Endometrial microvascular endothelial cells (primary cell): ENCODE measurements at regions not wholly inside any gene's neighbourhood (a gene's known extent, or its start where the extent isn't known, plus 50 kb on each side); places are given as distances from the start of the nearest gene placed in this dataset.

Source experiments
- in situ Hi-C: cut with HindIII; loops from 2 replicates; pipeline ENCODE4 v1.10.0; 2017; ENCODE audit warnings: low sequenced_read_pairs, low pct_unique_long_range_greater_than_20kb; ENCODE audit errors: inconsistent ontology term

DNA sequence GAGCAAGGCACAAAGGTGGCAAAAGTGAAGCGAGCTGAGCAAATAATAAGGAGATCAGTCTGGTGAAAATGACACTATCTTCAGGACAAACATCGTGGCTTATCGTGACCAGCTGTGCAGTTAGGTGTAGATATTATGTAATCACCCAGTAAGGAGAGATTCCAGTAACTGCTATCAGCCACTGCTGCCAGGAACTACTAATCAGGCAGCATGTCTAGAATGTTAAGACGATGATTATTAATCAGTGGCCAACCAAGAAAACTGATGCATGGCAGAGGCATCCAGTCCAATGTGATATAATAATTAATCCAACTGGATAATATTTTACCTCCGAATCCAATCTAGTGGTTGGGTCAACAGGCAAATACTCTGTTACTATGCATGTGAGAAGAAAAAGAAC, 252.7 kb upstream of the ZPLD1 start:
- in situ Hi-C loops, result loop anchor here (25.0 kb wide), 1 partner anchor 370 kb away; no protein-coding TSS in a partner anchor

DNA sequence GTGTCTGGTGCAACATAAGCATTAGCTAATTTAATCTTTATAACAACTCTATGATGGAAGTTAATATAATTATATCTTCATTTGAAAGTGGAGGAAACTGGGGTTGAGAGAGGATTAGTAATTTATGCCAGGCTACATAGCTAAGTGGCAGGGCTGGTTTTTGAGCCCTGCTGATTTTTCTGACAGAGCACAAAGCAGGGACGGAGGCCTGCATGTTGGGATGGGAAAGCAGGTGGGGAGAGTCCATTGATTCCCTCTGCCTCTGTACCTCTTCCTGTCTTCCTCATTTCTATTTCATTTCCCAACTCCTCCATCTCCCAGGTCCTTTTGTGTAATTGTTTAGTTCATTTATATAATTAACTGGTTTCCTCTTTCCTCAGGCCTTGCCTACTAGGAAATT, 251.6 kb upstream of the ZPLD1 start:
- in situ Hi-C loops, result loop anchor here (25.0 kb wide), 1 partner anchor 371 kb away; no protein-coding TSS in a partner anchor

DNA sequence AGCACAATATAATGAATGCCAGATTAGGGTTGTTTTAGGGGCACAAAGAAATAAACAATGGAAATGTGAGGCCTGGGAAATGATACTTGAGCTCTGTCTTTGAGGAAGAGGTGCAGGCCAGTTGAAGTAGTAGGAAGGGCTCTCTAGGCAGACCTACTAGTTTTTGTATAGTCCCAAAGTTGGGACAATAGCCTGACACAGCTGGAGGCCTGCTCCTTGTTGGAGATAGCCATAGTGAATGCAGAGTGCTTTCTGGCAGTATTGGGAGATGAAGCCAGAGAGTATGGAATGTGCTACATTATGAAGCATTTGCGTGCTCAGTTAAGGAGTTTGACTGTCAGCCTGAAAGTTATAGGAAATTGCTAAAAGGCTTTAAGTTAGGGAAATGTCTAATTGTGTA, 251.2 kb upstream of the ZPLD1 start:
- in situ Hi-C loops, result loop anchor here (25.0 kb wide), 1 partner anchor 371 kb away; no protein-coding TSS in a partner anchor

DNA sequence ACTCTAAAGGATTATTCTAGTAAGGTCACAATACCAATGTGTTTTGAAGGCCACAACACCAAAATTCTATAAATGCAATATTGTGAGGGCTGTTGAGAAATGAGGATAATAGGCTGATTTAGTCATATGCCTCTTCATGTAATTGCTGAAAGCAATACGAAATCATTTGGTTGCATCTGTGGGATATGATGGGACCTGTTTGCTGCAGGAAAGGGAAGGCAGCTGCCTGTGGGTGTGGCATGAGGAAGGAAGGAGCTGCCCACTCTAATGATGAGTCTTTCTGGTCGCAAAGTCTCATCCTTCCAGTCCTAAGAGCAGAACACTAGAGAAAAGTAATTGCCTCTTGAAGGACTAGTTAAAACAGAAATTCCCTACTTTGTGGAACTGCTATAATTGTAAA, 245.3 kb upstream of the ZPLD1 start:
- in situ Hi-C loops, result loop anchor here (25.0 kb wide), 1 partner anchor 377 kb away; no protein-coding TSS in a partner anchor

DNA sequence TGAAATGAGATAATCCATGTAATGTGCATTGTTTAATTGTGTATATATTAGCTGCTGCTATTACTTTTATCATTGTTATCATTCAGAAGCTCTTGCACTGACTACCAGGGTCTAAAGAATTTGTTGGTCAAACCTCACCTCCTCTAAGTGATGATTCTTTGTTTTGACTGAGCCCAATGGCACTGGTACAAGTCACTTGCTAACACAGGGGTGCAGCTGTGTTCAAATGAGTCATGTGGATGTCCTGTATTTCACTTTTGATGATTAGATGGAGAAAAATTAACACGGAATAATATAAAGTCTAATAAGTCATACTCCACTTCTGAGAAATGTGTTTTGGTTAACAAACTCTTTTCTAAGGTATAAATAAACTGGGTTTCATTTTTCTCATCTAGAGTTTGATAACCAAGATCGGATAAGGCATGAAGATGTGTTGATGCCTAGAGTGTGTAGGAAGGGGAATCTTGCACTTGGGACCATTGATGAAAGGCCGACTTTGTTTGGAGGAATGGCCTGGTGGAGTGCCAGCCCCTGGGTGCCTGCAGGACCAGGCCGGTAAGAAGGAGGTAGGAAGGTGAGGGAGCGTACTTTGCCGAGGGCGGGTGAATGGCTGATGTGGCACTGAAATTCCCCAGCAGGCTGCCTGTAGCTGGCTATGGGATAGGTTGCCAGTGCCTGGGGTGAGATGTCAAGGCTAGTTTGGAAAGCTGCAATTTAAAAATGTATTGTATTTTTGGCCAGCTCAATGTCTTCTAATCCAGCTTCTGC, 244.7 kb upstream of the ZPLD1 start:
- in situ Hi-C loops, result loop anchor here (25.0 kb wide), 1 partner anchor 378 kb away; no protein-coding TSS in a partner anchor

DNA sequence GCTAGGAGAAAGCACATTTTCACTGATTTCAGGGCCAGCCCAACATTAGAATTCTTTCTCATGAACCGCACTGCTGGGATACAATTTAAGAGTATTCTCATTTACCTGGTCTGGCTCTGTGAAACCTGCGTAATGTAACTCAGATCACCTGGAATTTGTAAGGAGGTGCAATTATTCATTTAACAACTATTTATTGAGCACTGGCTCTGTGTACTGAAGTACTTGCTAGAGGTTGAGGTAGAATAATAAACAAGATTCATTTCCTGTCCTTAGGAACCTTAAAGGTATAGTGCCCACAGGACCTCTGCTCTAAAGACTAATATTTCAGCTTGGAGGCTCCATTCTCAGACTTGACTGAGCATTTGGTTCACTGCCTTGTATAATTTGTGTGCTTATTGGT, 242.2 kb upstream of the ZPLD1 start:
- in situ Hi-C loops, result loop anchor here (25.0 kb wide), 1 partner anchor 380 kb away; no protein-coding TSS in a partner anchor

DNA sequence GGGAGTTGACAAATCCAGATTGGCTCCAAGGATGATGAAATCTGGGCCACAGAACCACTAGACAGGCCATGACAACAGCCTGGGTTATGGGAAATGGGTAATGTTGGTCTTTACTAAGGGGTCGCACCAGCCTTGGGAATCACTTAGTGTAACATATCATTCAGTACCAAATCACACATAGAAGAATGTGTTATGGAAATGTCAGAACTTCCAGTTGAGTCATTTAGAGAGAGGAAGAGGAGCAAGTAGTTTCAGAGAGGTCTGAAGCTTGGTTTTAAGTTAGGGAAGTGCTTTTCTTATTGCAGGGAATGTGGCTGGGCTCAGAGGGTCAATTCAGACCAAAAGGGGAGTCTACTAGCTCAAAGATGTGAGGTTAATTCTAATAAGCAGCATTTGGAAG, 241.6 kb upstream of the ZPLD1 start:
- in situ Hi-C loops, result loop anchor here (25.0 kb wide), 1 partner anchor 381 kb away; no protein-coding TSS in a partner anchor

DNA sequence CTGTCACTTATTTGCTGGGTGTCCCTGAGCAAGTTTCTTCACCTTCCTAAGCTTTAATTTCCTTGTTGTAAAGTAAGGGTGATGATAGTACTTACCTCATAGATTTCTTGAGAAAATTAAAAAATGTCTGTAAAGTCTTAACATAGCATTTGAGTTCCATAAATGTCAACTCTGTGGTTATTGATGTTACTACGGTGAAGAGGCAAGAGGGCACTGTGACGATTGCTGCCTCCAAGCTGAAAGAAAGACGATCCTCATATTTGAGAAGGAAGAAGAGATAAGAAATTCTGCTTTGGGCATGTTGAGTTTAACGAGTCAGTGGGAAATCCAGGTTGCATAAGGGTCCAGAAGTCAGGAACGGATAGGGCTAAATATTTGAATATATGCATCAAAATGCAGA, 240.8 kb upstream of the ZPLD1 start:
- in situ Hi-C loops, result loop anchor here (25.0 kb wide), 1 partner anchor 382 kb away; no protein-coding TSS in a partner anchor

DNA sequence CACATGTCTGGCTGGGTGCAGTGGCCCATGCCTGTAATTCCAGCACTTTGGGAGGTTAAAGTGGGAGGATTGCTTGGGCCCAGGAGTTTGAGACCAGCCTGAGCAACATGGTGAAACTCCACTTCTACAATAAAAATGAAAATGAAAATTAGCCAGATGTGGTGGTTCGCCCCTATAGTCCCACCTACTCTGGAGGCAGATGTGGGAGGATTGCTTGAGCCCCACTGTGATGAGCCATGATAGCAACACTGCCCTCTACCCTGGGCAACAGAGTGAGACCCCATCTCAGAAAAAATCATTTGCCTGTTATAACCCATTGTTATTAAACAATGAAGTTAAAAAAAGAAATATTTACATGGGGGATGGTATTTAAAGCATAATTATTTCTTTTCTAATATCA, 240.1 kb upstream of the ZPLD1 start:
- in situ Hi-C loops, result loop anchor here (25.0 kb wide), 1 partner anchor 382 kb away; no protein-coding TSS in a partner anchor

DNA sequence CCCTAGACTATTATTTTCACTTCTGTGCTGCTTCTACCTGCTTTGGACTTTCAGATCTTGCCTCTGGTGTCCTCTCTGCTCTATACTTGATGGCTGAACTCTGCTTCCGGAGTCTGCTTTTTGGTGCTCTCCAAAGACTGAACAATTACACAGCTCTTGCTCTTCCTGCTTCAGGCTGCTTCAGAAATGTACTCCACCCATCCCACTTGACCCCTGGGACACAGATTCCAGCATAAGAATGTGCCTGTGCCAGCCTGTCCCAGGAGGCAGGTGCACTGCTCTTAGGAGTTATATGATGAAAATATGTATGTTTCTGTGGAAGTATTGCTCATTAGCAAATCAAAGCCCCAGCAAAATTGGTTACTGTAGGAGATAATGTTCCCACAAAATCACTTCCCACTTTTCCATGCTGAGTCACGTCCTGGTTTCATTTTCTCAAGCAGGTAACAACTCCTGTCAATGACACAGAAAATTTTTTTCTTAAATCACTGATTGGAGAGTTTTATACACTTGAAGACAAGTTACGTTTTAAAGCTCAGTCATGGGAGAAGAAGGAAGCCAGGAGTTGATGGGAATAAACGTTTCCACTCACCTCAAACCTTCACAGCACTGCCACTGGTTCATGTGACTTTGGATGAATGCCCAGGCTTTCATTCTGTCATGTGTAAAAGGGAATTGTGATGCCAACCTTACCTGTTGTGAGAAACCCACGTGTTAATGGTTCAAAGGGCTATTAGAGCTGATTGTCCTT, 239.4 kb upstream of the ZPLD1 start:
- in situ Hi-C loops, result loop anchor here (25.0 kb wide), 1 partner anchor 383 kb away; no protein-coding TSS in a partner anchor

DNA sequence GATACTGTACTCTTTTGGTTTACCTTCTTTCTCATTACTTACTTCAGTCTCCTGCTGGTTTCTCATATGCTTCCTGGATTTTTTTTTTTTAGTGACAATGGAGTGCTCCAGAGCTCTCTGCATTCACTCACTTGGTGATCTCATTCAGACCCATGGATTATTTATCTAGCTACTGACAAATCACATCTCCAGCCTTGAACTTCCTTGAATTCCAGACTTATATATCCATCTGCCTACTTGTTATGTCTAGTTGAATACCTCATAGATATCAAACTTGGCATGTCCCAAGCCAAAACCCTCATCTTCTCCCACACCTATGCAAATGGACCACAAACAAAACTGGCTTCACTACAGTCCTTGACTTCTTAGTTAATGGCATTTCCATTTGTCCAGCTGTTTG, 234.7 kb upstream of the ZPLD1 start:
- in situ Hi-C loops, result no loop called here

DNA sequence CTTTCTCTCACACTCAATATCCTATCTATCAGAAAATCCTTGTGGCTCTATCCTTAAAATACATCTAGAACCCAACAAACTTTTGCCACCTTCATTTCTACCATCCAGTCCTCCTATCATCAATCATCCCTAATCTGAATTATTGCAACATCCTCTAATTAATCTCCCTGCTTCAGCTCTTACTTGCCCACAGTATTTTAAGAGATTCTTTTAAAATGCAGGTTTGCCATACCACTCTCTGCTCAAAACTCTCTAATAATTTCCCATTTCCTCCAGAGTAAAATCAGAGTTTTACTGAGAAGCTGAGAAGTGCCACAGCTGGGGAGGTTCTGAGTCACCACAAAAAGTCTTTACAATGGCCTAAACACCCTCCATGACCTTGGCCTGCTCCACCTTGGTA, 234.3 kb upstream of the ZPLD1 start:
- in situ Hi-C loops, result no loop called here

DNA sequence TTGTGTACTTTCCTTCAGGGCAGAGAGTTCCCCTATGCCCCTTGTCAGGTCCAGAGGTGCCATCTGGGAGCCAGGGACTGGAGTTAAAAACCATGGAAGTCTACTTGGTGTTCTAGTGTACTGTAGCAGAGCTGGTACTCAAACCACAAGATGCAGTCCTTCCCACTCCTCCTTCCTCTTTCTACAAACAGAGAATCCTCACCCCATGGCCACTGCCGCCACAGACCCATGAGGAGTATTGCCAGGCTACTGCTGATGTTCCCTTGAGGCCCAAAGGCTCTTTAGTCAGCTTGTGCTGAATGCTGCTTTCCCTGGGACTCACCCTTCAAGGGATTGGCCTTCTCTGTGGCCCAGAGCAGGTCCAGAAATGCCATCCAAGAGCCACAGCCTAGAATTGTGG, 229.2 kb upstream of the ZPLD1 start:
- in situ Hi-C loops, result no loop called here

DNA sequence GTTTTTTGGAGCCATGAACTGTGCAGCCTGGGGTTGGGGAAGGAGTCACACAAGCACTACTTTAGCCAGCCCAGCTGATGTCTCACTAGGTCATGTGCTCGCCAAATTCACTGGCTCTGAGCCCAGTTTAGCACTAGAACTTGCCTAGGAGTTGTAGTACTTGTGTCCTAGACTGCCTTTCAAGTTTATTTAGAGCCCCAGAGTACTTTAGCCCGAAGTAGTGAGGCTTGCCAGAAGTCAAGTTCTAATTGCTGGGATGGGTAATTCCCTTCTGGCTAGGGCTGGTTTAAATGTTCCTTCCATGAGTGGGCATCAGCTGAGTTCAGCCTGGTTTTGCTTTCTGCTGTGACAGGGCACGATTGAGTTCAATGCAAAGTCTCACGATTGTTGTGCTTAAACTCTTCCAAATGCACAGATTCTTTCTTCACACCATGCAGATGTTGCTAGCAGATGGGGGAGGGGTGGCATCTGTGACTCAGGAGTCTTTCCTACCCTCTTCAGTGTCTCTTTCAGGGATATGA, 228.2 kb upstream of the ZPLD1 start:
- in situ Hi-C loops, result no loop called here

DNA sequence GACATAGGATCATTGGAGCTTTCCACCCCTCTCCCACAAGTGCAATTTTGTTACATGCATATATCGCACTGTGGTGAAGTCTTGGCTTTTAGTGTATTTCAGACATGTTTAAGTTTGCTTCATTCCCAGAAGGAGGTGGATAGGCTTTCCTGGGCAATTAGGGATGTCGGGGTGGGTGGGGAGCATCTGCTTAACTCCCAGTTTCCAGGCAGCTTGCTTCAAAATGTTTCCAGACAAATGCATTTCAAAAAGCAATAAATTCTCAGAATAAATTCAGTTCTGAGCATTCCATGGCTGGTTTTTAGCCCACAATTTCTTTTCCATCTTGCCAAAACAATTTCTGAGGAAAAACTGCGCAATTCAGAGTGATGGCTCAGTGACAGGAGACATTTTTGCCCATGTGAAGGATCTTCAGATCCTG, 227.7 kb upstream of the ZPLD1 start:
- in situ Hi-C loops, result no loop called here

DNA sequence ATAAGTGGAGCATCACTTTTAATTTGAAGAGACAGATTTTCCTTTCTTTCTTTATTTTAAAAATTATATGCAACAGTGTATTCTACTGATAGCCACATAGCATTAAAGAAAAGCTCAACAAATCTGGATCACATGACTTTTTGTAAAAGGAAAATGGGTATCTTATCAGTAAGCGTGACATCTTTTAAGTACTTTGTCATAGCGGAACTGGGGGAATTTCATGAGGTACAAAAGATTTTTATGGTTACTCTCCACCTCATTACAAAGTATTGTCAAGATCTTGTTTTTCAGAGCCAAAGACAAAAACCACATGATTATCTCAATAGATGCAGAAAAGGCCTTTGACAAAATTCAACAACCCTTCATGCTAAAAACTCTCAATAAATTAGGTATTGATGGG, 219.6 kb upstream of the ZPLD1 start:
- in situ Hi-C loops, result no loop called here

DNA sequence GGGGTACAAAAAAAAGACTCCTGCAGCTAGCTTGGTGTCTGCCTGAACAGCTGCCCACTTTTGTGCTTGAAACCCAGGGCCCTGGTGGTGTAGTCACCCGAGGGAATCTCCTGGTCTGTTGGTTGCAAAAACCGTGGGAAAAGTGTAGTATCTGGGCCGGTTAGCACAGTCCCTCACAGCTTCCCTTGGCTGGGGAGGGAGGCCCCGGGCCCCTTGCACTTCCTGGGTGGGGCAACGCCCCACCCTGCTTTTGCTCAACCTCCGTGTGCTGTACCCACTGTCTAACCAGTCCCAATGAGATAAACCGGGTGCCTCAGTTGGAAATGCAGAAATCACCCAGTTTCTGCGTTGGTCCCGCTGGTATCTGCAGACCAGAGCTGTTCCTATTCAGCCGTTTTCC, 211.7 kb upstream of the ZPLD1 start:
- in situ Hi-C loops, result no loop called here

DNA sequence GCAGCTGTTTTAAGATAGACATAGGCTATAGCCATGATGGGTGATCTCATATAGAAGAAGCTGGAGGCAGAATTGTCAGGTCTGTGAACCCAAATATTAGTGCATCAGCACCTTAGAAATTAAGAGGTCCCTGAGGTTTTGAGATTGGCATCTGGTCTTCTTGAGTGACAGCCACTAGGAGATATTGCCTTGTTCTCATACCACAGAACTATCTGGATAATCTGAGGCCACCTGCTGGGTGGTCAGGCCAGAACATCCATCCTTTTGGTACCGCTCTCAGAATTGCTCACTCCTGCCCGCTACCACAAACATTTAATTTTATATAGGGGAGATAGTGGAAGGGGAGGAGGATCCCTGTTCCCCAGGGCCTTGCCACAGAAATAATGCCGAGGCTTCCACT, 210.6 kb upstream of the ZPLD1 start:
- in situ Hi-C loops, result no loop called here

DNA sequence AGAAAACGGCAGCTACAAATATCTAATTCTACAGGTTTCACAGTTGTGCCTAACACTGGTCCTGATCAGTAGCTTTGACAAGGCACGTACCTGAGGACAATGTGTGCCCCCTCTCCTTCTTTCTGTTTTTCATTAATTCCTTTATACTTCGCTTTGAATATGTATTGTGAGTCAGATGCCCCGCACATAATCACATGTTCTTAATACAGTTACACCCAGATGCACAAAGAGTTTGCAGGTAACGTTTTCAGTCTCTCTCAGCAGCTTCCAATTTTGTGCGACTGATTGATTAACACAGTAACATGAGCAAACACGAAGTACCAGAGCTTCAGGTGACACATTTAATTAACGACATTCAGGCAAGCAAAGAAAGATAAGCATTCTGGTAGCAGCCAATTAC, 209.8 kb upstream of the ZPLD1 start:
- in situ Hi-C loops, result no loop called here
